Activated T-cell treated with anti-CD3 and anti-CD28 coated beads, Interleukin-2, amount 50 U/mL, for 72 hours (primary cell): ENCODE measurements at regions not wholly inside any gene's neighbourhood (a gene's known extent, or its start where the extent isn't known, plus 50 kb on each side); places are given as distances from the start of the nearest gene placed in this dataset.
"Not testable (repeated sequence)": the region's sequence is repeated elsewhere in the genome, so short reads cannot be mapped to it uniquely, and the experiment has no call there.

Experiments used
- ATAC-seq, 2 donors: fragments of 150-1000 bp; cut with Tn5 transposase; replicated peaks in 1 of 2; 2 replicates each; pipeline ENCODE4 v1.10.0; 2021; ENCODE audit warnings: moderate library complexity in 2 of 2, mild to moderate bottlenecking in 1 of 2
- DNase-seq, 2 donors: peaks; one replicate each; pipeline ENCODE4 v3.0.0; 2021 to 2022; ENCODE audit warnings: mixed read lengths in 1 of 2
- H3K27ac Mint-ChIP-seq: one replicate; pipeline ENCODE4 v1.8.0; 2022; ENCODE audit warnings: mild to moderate bottlenecking, moderate library complexity, mixed read lengths
- H3K27me3 Mint-ChIP-seq: one replicate; pipeline ENCODE4 v1.8.0; 2022; ENCODE audit warnings: low read depth, mixed read lengths
- H3K36me3 Mint-ChIP-seq, 2 donors: one replicate each; pipeline ENCODE4 v1.8.0; 2022; ENCODE audit warnings: mixed read lengths in 2 of 2, mild to moderate bottlenecking in 1 of 2; ENCODE audit not compliant: insufficient read depth in 2 of 2
- H3K4me1 Mint-ChIP-seq: one replicate; pipeline ENCODE4 v1.8.0; 2022; ENCODE audit warnings: low read depth, mixed read lengths
- H3K4me3 Mint-ChIP-seq, 2 donors: one replicate each; pipeline ENCODE4 v1.8.0; 2022; ENCODE audit warnings: mild to moderate bottlenecking in 2 of 2, mixed read lengths in 2 of 2, moderate library complexity in 2 of 2
- H3K9me3 Mint-ChIP-seq, 2 donors: one replicate each; pipeline ENCODE4 v1.8.0; 2022; ENCODE audit warnings: mixed read lengths in 2 of 2

DNA sequence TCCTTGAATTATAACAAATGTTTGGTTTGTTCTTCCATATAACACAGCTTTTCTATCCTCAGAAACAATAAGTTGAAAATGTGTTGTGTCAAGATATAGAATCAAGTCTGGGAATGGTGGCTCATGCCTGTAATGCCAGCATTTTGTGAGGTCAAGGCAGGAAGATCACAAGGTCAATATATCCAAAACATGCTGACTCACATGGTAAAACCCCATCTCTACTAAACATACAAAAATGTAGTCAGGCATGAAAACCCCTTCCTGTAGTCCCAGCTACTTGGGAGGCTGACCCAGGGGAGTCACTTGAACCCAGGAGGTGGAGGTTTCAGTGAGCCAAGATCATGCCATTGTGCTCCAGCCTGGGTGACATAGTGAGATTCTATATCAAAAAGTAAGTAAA is 934.2 kb upstream of the AMELY start:
- DNase-seq = no peak
- Mint-ChIP-seq H3K27me3 (no peaks in the 10 kb centered on the region), H3K27ac (no peak overlapping the region), H3K36me3 (peaks cover 0 to 1% of the 10 kb centered on the region in 2 donors), H3K9me3 (no peaks in the 10 kb centered on the region), H3K4me3 (no peak overlapping the region), H3K4me1 (no peaks in the 10 kb centered on the region)
- ATAC-seq = no peak

DNA sequence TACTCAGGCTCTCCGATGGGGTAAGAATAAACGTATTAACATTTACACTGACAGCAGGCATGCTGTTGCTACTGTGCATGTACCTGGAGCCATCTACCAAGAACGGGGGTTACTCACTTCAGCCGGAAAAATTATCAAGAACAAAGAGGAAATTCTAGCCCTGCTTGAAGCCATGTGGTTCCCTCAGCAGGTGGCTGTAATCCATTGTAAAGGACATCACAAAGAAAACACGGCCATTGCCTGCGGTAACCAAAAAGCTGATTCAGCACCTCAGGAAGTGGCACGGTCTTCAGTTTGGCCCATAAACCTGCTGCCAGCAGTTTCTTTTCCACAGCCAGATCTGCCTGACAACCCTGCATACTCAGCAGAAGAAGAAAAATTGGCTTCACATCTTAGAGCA is 925.5 kb upstream of the AMELY start:
- no peaks in the 10 kb centered on the region for H3K27me3 Mint-ChIP-seq
- H3K27ac Mint-ChIP-seq = no peak overlapping the region
- no peaks in the 10 kb centered on the region for H3K36me3 Mint-ChIP-seq
- H3K4me3 Mint-ChIP-seq = no peak overlapping the region
- DNase-seq (no peak), ATAC-seq (no peak)
- H3K4me1 Mint-ChIP-seq = no peaks in the 10 kb centered on the region
- H3K9me3 Mint-ChIP-seq = no peaks in the 10 kb centered on the region

DNA sequence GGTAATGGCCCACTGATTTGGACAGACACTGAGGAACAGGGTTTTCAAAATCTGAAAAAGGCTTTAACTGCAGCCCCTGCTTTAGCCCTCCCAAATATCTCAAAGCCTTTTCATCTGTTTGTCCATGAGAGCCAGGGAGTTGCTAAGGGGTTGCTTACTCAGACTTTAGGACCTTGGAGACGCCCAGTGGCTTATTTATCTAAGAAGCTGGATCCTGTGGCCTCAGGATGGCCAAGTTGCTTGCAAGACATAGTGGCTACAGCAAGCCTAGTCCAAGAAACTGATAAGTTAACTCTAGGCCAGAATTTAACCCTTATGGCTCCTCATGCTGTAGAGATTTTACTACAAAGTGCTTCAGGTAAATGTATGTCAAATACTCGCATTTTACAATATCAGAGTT is 924.8 kb upstream of the AMELY start:
- no peak for ATAC-seq

DNA sequence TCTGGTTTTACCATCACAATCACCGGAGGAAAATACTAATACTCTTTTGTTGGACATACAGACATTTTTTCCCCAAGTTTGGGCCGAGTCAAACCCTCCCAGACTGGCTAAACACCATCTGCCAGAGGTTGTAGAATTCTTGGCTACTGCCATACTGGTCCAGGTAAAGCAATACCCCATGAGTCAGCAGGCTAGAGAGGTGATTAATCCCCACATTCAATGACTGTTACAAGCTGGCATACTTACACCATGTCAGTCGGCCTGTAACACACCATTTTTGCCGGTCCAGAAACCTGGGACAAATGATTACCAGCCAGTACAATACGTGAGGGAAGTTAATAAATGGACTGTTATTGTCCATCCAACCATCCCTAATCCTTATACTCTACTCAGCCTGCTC is 923.9 kb upstream of the AMELY start:
- DNase-seq = no peak
- H3K36me3 Mint-ChIP-seq = no peaks in the 10 kb centered on the region
- H3K27ac Mint-ChIP-seq = no peak overlapping the region
- H3K27me3 Mint-ChIP-seq = no peaks in the 10 kb centered on the region
- no peaks in the 10 kb centered on the region for H3K9me3 Mint-ChIP-seq
- no peak for ATAC-seq
- H3K4me1 Mint-ChIP-seq = no peaks in the 10 kb centered on the region
- H3K4me3 Mint-ChIP-seq = no peak overlapping the region

More for the DNA sequence above, 924.8 kb upstream of the AMELY start:
- H3K4me3 Mint-ChIP-seq = no peak overlapping the region
- H3K27ac Mint-ChIP-seq = no peak overlapping the region
- no peaks in the 10 kb centered on the region for H3K36me3 Mint-ChIP-seq
- H3K9me3 Mint-ChIP-seq = no peaks in the 10 kb centered on the region
- DNase-seq = no peak
- H3K4me1 Mint-ChIP-seq = no peaks in the 10 kb centered on the region
- no peaks in the 10 kb centered on the region for H3K27me3 Mint-ChIP-seq

DNA sequence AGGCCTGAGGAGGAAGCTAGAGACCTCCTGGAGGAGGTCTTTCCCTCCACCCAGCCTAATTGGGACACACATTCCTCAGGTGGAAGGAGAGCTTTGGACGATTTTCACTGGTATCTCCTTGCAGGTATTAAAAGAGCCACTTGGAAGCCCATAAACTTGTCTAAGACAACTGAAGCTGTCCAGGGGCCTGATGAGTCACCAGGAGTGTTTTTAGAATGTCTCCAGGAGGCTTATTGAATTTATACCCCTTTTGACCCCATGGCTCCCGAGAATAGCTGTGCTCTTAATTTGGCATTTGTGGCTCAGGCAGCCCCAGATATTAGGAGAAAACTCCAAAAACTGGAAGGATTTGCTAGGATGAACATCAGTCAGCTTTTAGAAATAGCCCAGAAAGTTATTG is 922.7 kb upstream of the AMELY start:
- Mint-ChIP-seq H3K27ac (no peak overlapping the region), H3K4me3 (no peak overlapping the region), H3K4me1 (no peaks in the 10 kb centered on the region), H3K27me3 (no peaks in the 10 kb centered on the region), H3K36me3 (no peaks in the 10 kb centered on the region), H3K9me3 (no peaks in the 10 kb centered on the region)
- no peak for DNase-seq
- ATAC-seq = no peak

DNA sequence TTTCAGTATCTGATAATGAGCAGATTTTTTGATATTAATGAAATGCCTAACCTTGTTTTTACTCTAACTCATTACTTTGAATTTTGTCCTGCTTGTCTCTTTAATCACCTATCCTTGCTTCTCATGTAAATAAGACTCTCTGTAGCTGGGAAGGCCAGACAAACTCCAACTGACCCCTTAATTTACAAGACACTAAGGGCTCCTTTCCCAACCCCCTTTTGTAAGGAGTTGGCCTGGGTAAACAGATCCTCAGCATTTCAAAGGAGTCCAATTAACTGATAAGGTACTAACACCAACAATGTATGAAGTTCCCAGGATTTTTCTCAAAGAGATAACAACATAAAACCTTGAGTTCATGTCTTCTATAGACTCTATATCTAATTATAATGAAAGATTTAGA is 919.3 kb upstream of the AMELY start:
- H3K36me3 Mint-ChIP-seq, H3K4me3 Mint-ChIP-seq, DNase-seq, H3K9me3 Mint-ChIP-seq, H3K4me1 Mint-ChIP-seq, H3K27ac Mint-ChIP-seq, ATAC-seq, H3K27me3 Mint-ChIP-seq: not testable (repeated sequence)

DNA sequence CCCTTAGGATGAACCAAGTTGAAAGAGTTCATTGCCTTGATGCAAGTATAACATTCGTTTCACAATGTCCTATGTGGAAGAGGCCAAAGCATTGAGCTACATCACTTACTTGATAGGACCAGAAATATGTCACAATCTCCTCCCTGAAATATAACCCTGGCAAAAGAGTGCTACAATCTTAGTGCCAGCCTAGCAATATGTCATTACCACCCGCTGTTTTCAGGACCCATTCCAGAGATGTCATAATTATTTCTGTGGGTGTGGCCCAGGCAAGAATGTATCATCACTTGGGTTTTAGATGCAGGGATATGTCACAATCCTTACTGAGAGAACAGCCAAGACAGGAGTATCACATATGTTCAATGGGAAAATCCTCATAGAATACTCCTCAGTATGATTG is 915.0 kb upstream of the AMELY start:
- H3K4me1 Mint-ChIP-seq = no peaks in the 10 kb centered on the region
- H3K9me3 Mint-ChIP-seq = no peaks in the 10 kb centered on the region
- H3K27me3 Mint-ChIP-seq = no peaks in the 10 kb centered on the region
- no peak overlapping the region for H3K4me3 Mint-ChIP-seq
- no peaks in the 10 kb centered on the region for H3K36me3 Mint-ChIP-seq
- DNase-seq (no peak), ATAC-seq (no peak)
- H3K27ac Mint-ChIP-seq = no peak overlapping the region

DNA sequence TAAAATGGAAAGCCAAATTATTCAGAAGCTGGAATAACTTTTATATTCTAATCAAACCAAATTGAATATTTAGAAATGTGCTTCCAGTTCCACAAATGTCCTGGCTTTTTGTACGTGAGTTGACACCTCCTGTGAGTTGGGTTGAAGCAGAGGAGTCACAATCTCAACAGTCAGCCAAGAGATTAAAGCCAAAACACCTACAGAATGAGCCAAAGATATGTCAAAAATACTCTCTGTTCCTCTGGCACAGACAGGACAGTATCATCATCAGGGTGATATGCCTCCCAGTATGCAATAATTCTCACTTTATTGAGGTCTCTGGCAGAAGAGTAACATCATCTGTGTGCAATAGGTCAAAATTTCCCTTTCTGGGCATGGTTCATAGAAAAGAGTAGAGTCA is 914.3 kb upstream of the AMELY start:
- no peaks in the 10 kb centered on the region for H3K4me1 Mint-ChIP-seq
- H3K9me3 Mint-ChIP-seq = no peaks in the 10 kb centered on the region
- ATAC-seq = no peak
- no peaks in the 10 kb centered on the region for H3K27me3 Mint-ChIP-seq
- no peak overlapping the region for H3K4me3 Mint-ChIP-seq
- DNase-seq = no peak
- H3K27ac Mint-ChIP-seq = no peak overlapping the region
- no peaks in the 10 kb centered on the region for H3K36me3 Mint-ChIP-seq

DNA sequence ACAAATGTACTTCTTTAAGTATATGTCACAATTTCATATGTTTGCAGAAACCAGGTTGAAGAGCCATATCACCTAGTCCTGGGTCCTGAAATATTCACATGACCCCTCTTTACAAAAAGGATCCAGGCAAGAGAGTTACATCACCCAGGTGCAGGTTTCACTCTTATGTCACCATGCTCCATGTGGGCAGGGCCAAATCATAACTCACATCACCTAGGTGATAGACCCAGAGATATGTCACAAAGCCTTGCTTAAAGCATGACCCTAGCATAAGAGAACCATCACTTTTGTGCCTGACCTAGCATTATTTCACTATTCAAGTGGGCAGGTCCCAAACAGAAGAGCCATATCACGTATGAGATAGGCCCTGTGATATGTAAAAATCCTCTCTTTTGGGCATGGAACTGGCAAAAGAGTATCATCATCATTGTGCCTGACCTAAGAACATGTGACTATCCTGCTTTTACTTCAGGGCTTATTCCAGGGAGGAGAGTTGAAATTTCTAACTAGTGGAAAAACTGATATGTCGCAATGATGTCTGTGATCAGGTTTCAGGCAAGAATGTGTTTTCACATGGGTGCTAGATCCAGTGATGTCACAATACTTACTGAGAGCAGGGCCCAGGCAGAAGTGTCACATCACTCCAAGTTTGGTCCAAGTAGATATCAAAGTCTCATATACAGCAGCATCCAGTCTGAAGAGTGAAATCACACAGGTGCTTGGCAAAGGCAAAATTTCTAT is 909.9 kb upstream of the AMELY start:
- no peaks in the 10 kb centered on the region for H3K4me1 Mint-ChIP-seq
- DNase-seq = peak in 1 of 2 donors; percentile 5
- no peaks in the 10 kb centered on the region for H3K9me3 Mint-ChIP-seq
- no peak overlapping the region for H3K27ac Mint-ChIP-seq
- no peak overlapping the region for H3K4me3 Mint-ChIP-seq
- ATAC-seq = peak in 1 of 2 donors; percentile 49
- no peaks in the 10 kb centered on the region for H3K36me3 Mint-ChIP-seq
- H3K27me3 Mint-ChIP-seq = no peaks in the 10 kb centered on the region

DNA sequence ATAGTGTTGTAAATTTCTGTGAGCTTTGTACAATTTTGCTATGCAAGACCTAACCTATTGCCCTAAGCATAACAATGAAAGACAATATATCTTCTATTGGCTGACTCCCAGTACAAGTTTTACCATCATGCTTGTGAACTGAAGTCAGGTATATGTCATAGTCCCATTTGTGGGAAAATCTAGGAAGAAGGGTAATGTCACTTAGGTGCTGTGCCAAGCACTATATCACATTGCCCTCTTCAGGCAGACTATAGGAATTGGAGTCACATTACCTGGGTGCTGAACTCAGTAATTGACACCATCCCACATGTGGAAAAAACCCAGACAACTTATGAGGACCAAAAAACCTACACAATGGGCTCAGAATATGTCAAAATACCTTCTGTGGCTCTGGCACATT is 907.4 kb upstream of the AMELY start:
- Mint-ChIP-seq H3K4me1 (no peaks in the 10 kb centered on the region), H3K27ac (no peak overlapping the region), H3K9me3 (no peaks in the 10 kb centered on the region), H3K4me3 (no peak overlapping the region), H3K27me3 (no peaks in the 10 kb centered on the region), H3K36me3 (no peaks in the 10 kb centered on the region)
- ATAC-seq (no peak), DNase-seq (no peak)

DNA sequence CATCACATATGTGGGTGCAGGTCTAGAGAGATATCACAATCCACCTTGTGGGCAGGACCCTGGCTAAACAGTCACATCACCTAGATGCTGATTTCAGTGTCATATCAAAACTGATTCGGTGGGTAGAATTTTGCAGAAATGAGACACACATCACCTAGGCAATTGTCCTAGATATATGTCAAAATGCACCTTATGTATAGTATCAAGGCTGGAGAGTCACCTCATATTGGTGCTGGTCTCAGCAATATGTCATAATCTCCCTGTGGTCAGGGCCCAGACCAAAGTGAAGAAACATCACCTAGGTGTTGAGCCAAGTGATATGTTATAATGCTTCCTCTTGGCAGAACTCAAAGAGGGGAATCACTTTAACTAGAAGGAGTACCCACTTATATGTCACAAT is 905.0 kb upstream of the AMELY start:
- no peaks in the 10 kb centered on the region for H3K4me1 Mint-ChIP-seq
- ATAC-seq (peak in 1 of 2 donors; percentile 70), DNase-seq (peak in 1 of 2 donors; percentile 2)

DNA sequence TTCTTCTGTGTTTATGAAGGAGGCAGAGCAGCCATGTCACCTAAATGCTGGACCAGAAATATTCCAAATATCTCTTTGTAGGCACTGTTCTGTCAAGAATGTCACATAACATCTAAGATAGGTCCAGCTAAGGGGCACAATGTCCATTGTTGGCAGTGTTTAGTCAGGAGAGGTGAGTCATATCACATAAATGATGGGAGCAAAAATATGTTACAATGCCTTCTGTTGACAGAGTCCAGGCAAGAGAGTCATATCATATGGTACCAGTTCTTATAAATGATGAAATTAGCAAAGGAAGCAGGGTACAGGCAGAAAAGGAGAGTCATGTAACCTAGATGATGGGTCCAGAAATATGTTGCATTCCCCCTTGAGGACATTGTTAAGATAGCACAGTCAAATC is 904.4 kb upstream of the AMELY start:
- H3K36me3 Mint-ChIP-seq = no peaks in the 10 kb centered on the region
- DNase-seq (no peak), ATAC-seq (no peak)
- no peak overlapping the region for H3K4me3 Mint-ChIP-seq
- H3K9me3 Mint-ChIP-seq = no peaks in the 10 kb centered on the region
- H3K4me1 Mint-ChIP-seq = no peaks in the 10 kb centered on the region
- no peaks in the 10 kb centered on the region for H3K27me3 Mint-ChIP-seq
- no peak overlapping the region for H3K27ac Mint-ChIP-seq

More for the DNA sequence above, 905.0 kb upstream of the AMELY start:
- H3K36me3 Mint-ChIP-seq = no peaks in the 10 kb centered on the region
- H3K27ac Mint-ChIP-seq = no peak overlapping the region
- no peak overlapping the region for H3K4me3 Mint-ChIP-seq
- no peaks in the 10 kb centered on the region for H3K9me3 Mint-ChIP-seq
- no peaks in the 10 kb centered on the region for H3K27me3 Mint-ChIP-seq

DNA sequence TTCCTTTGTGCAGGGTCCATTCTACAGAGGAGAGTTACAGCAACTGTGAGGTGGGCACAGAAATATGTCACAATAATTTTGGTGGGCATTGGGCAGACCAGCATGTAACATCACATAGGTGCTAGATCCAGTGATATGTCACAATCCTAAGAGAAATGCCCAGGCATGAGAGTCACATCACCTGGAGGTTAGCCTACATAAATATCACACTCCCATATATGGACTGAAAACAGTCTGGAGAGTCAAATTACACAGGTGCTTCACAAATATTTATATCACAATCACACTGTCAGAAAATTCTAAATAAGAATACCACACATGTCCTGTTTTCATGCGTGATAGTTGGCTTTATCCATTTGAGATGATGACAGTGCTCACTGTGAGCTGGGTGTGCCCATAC is 903.7 kb upstream of the AMELY start:
- no peak overlapping the region for H3K4me3 Mint-ChIP-seq
- DNase-seq (no peak), ATAC-seq (no peak)
- H3K36me3 Mint-ChIP-seq = no peaks in the 10 kb centered on the region
- no peaks in the 10 kb centered on the region for H3K9me3 Mint-ChIP-seq
- H3K27me3 Mint-ChIP-seq = no peaks in the 10 kb centered on the region
- no peaks in the 10 kb centered on the region for H3K4me1 Mint-ChIP-seq
- H3K27ac Mint-ChIP-seq = no peak overlapping the region

DNA sequence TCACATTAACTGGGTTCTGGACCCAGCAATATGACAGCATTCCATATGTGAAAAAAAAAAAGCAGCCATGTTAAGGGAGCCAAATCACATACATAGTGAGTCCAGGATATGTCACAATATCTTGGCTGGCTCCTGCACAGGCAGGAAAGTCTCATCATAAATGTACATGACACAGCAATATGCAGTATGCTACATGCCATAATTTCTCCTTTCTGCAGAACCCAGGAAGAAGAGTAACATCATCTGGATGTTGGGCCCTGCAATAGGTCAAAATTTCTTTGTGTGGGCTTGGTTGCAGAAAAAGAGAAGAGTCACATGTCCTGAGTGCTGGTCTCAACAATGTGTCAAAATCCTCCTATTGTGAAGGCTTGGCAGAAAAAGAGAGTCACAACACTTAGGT is 902.8 kb upstream of the AMELY start:
- no peaks in the 10 kb centered on the region for H3K4me1 Mint-ChIP-seq
- H3K4me3 Mint-ChIP-seq = no peak overlapping the region
- DNase-seq (no peak), ATAC-seq (no peak)
- no peaks in the 10 kb centered on the region for H3K36me3 Mint-ChIP-seq
- H3K9me3 Mint-ChIP-seq = no peaks in the 10 kb centered on the region
- no peaks in the 10 kb centered on the region for H3K27me3 Mint-ChIP-seq
- H3K27ac Mint-ChIP-seq = no peak overlapping the region
